IMR-90 (cell line): ENCODE measurements at regions not wholly inside any gene's neighbourhood (a gene's known extent, or its start where the extent isn't known, plus 50 kb on each side); places are given as distances from the start of the nearest gene placed in this dataset.

Experiments
- ATAC-seq: fragments of 200-7000 bp; cut with Tn5 transposase; 2 replicates; pipeline ENCODE4 v1.9.1; 2020; ENCODE audit warnings: low read depth, mild to moderate bottlenecking, moderate library complexity
- BruUV-seq: library from RNA; stranded (reverse); fragments of 400-500 nt; replicated peaks from 2 replicates; lab custom pipeline; 2021; lab: Mats Ljungman, UMichigan
- CTCF ChIA-PET: fragments of 300-600 bp; formaldehyde crosslinking; extraction: SDS; loops from one replicate; lab custom pipeline; 2021; ENCODE audit warnings: antibody characterized with exemption; lab: Yijun Ruan, JAX
- POLR2A ChIA-PET: fragments of 300-600 bp; sonication (Branson Sonifier 250); formaldehyde crosslinking; loops from one replicate; lab custom pipeline; 2022; ENCODE audit warnings: antibody characterized with exemption; ENCODE audit not compliant: unreplicated experiment; lab: Charles Lee
- DNase-seq: peaks from one replicate; pipeline ENCODE4 v3.0.0; 2013
- H2AFZ ChIP-seq: replicated peaks from 2 replicates; pipeline ENCODE3; 2013; ENCODE audit warnings: low read length, mild to moderate bottlenecking; ENCODE audit not compliant: poor library complexity
- H2AK5ac ChIP-seq: 2 replicates; pipeline ENCODE4 v1.6.1; 2013; ENCODE audit warnings: low read depth, low read length, inconsistent platforms
- H2AK9ac ChIP-seq: replicated peaks from 2 replicates; pipeline ENCODE3; 2013; ENCODE audit warnings: mild to moderate bottlenecking, low read depth, low read length, moderate library complexity; ENCODE audit not compliant: poor library complexity
- H2BK120ac ChIP-seq: 2 replicates; pipeline ENCODE4 v1.6.1; 2013; ENCODE audit warnings: low read depth, low read length, inconsistent platforms
- H2BK15ac ChIP-seq: 3 replicates; pipeline ENCODE4 v1.6.1; 2013; ENCODE audit warnings: low read depth, low read length, inconsistent platforms
- H2BK20ac ChIP-seq: 2 replicates; pipeline ENCODE4 v1.6.1; 2013; ENCODE audit warnings: low read depth, mild to moderate bottlenecking, inconsistent platforms, low read length, moderate library complexity
- H2BK5ac ChIP-seq: 2 replicates; pipeline ENCODE4 v1.6.1; 2013; ENCODE audit warnings: mild to moderate bottlenecking, low read depth, low read length, inconsistent platforms; ENCODE audit not compliant: poor library complexity, severe bottlenecking
- H3K14ac ChIP-seq: replicated peaks from 2 replicates; pipeline ENCODE4 v1.6.1; 2013; ENCODE audit warnings: low read depth, low read length, inconsistent platforms
- H3K18ac ChIP-seq: 2 replicates; pipeline ENCODE4 v1.6.1; 2013; ENCODE audit warnings: low read depth, low read length, control low read depth
- H3K23ac ChIP-seq: 2 replicates; pipeline ENCODE4 v1.6.1; 2013; ENCODE audit warnings: low read depth, low read length, inconsistent platforms
- H3K27ac ChIP-seq: 2 replicates; pipeline ENCODE4 v1.5.1; 2013; ENCODE audit warnings: mild to moderate bottlenecking, control low read depth, low read length; ENCODE audit not compliant: insufficient read depth
- H3K27me3 ChIP-seq: 2 replicates; pipeline ENCODE4 v1.6.1; 2013; ENCODE audit warnings: low read length; ENCODE audit not compliant: control insufficient read depth, insufficient read depth
- H3K36me3 ChIP-seq: 2 replicates; pipeline ENCODE4 v1.6.1; 2013; ENCODE audit warnings: low read length, mixed read lengths; ENCODE audit not compliant: control insufficient read depth, insufficient read depth
- H3K4ac ChIP-seq: 2 replicates; pipeline ENCODE4 v1.6.1; 2013; ENCODE audit warnings: low read depth, low read length, inconsistent platforms
- H3K4me1 ChIP-seq: 2 replicates; pipeline ENCODE4 v1.6.1; 2013; ENCODE audit warnings: low read length, mixed read lengths; ENCODE audit not compliant: control insufficient read depth, insufficient read depth
- H3K4me2 ChIP-seq: 2 replicates; pipeline ENCODE4 v1.6.1; 2013; ENCODE audit warnings: low read depth, mild to moderate bottlenecking, control low read depth, low read length, moderate library complexity
- H3K4me3 ChIP-seq: 2 replicates; pipeline ENCODE4 v1.5.1; 2013; ENCODE audit warnings: low read depth, mild to moderate bottlenecking, control low read depth, low read length, moderate library complexity; ENCODE audit not compliant: insufficient read depth
- H3K56ac ChIP-seq: 2 replicates; pipeline ENCODE4 v1.6.1; 2013; ENCODE audit warnings: low read length, inconsistent platforms; ENCODE audit not compliant: insufficient read depth; ENCODE audit errors: extremely low read depth
- H3K79me1 ChIP-seq, 2 experiments: 2 replicates each; pipeline ENCODE4 v1.6.1; 2013; ENCODE audit warnings: low read length in 2 of 2, inconsistent platforms in 1 of 2, low read depth in 1 of 2
- H3K9ac ChIP-seq: 2 replicates; pipeline ENCODE4 v1.6.1; 2013; ENCODE audit warnings: low read depth, low read length, control low read depth
- H3K9me1 ChIP-seq: 2 replicates; pipeline ENCODE4 v1.6.1; 2013; ENCODE audit warnings: low read length, inconsistent platforms; ENCODE audit not compliant: insufficient read depth
- H3K9me3 ChIP-seq: 2 replicates; pipeline ENCODE4 v1.6.1; 2013; ENCODE audit warnings: low read length; ENCODE audit not compliant: control insufficient read depth, insufficient read depth
- H4K20me1 ChIP-seq: 2 replicates; pipeline ENCODE4 v1.6.1; 2013; ENCODE audit warnings: low read length, inconsistent platforms; ENCODE audit not compliant: insufficient read depth
- H4K5ac ChIP-seq: 2 replicates; pipeline ENCODE4 v1.6.1; 2013; ENCODE audit warnings: mild to moderate bottlenecking, low read depth, low read length, control low read depth
- H4K8ac ChIP-seq, 2 experiments: 2 replicates each; pipeline ENCODE4 v1.6.1; 2013; ENCODE audit warnings: low read depth in 2 of 2, low read length in 2 of 2, control low read depth in 1 of 2, inconsistent platforms in 1 of 2
- H4K91ac ChIP-seq: 2 replicates; pipeline ENCODE4 v1.6.1; 2013; ENCODE audit warnings: low read depth, low read length, inconsistent platforms; ENCODE audit not compliant: insufficient read depth
- CEBPB ChIP-seq: IDR thresholded peaks from 2 replicates; pipeline ENCODE4 v1.6.1; 2012; ENCODE audit warnings: low read depth, low read length, improper control_type of control experiment
- RFX5 ChIP-seq: IDR thresholded peaks from 2 replicates; pipeline ENCODE4 v1.8.0; 2012; ENCODE audit warnings: low read depth, mild to moderate bottlenecking, low read length, moderate library complexity
- WGBS, 2 experiments: methylation state at CpG; one replicate each; pipeline versions ENCODE4 v1.1.5 to v1.1.7; 2013; ENCODE audit warnings: missing lambda C conversion rate in 2 of 2; ENCODE audit not compliant: insufficient read length in 1 of 2; ENCODE audit errors: extremely low coverage in 2 of 2; 5-methylcytosine and 5-hydroxymethylcytosine counted together
- dilution Hi-C: fragments of 300-500 bp; cut with HindIII; formaldehyde crosslinking; loops from one replicate; pipeline ENCODE4 v1.14.3; 2018; ENCODE audit warnings: low sequenced_read_pairs; ENCODE audit not compliant: unreplicated experiment
- in situ Hi-C: fragments of 300-500 bp; cut with MboI; formaldehyde crosslinking; loops from 3 replicates; pipeline ENCODE4 v1.14.3; 2019; ENCODE audit warnings: low sequenced_read_pairs, inconsistent platforms, mixed read lengths
- intact Hi-C: fragments of 100-400 bp; cut with micrococcal nuclease; formaldehyde crosslinking; loops from 2 replicates; pipeline ENCODE4 v1.10.0; 2022

- peaks cover 5% of the 10 kb centered on the region for H3K4me1 ChIP-seq
- H3K4ac ChIP-seq: peak overlapping the region; percentile 28; the same call in 1 of the 2 replicates
- no peak overlapping the region for H2AK5ac ChIP-seq
- no peak overlapping the region for H3K9ac ChIP-seq
- H3K23ac ChIP-seq: 0 out of 2 replicates have a peak overlapping the region, but pooled peaks have one; percentile 25
- no peaks in the 10 kb centered on the region for H3K9me1 ChIP-seq
- peak overlapping the region; percentile 34; the same call in 1 of the 2 replicates for H4K91ac ChIP-seq
- dilution Hi-C loops: no loop called here
- no peak overlapping the region; the same call in 1 of the 2 replicates for H3K14ac ChIP-seq
- H3K27me3 ChIP-seq: no peaks in the 10 kb centered on the region
- peak overlapping the region; percentile 71; the same call in 1 of the 2 replicates for H4K5ac ChIP-seq
- no CpG with 5 or more reads among the region's 6 CpGs for WGBS, 2 experiments
- TF ChIP-seq RFX5: no peak
- peak; percentile 15; the same call in 1 of the 2 replicates for TF ChIP-seq CEBPB
- peak; percentile 11 for DNase-seq
- H3K79me1 ChIP-seq: no peaks in the 10 kb centered on the region
- no peak overlapping the region for H3K4me3 ChIP-seq
- no peak overlapping the region for H2AK9ac ChIP-seq
- peak overlapping the region; percentile 36; the same call in 1 of the 2 replicates for H2BK120ac ChIP-seq
- H3K27ac ChIP-seq: no peak overlapping the region
- H3K18ac ChIP-seq: peak overlapping the region; percentile 79; the same call in 1 of the 2 replicates
- peak overlapping the region; percentile 31; the same call in 1 of the 2 replicates for H2BK20ac ChIP-seq
- POLR2A ChIA-PET: no interaction called here
- CTCF ChIA-PET: no interaction called here
- no peaks in the 10 kb centered on the region for H4K20me1 ChIP-seq
- no peaks in the 10 kb centered on the region for H3K36me3 ChIP-seq
- no peak overlapping the region for H2BK15ac ChIP-seq
- no peak overlapping the region for H3K4me2 ChIP-seq
- no TSS peak for BruUV-seq
- H4K8ac ChIP-seq: no peak overlapping the region
- H2BK5ac ChIP-seq: no peak overlapping the region
- in situ Hi-C loops: no loop called here
- intact Hi-C loops: no loop called here
- 0 out of 2 replicates have a peak, but pooled peaks have one; percentile 24 for ATAC-seq
- H3K9me3 ChIP-seq: no peaks in the 10 kb centered on the region
- H3K56ac ChIP-seq: no peak overlapping the region
- H2AFZ ChIP-seq: no peak overlapping the region
These were observed 105.1 kb downstream of the BMP4 start for GRCh38 chr14:53851394-53852090.
